ENCODE measurements at regions not wholly inside any gene's neighbourhood (a gene's known extent, or its start where the extent isn't known, plus 50 kb on each side); places are given as distances from the start of the nearest gene placed in this dataset.

GRCh38 chr10:107557916-107558315 lies 393.4 kb upstream of the SORCS1 start:
- Mint-ChIP-seq H3K27ac (no peak overlapping the region), H3K36me3 (no peaks in the 10 kb centered on the region), H3K9me3 (no peaks in the 10 kb centered on the region), H3K4me3 (no peak overlapping the region), H3K4me1 (ENCODE audit: unreplicated experiment) (peaks cover 3% of the 10 kb centered on the region), H3K27me3 (peaks cover 19% of the 10 kb centered on the region)
- no peak for DNase-seq (ENCODE audit: extremely low spot score, unreplicated experiment)
- TF ChIP-seq CTCF (conservative IDR thresholded peaks at IDR 0.05): no peak

GRCh38 chr10:107554333-107554732 lies 389.8 kb upstream of the SORCS1 start:
- H3K4me1 Mint-ChIP-seq (ENCODE audit: unreplicated experiment): peaks cover 3% of the 10 kb centered on the region
- no peaks in the 10 kb centered on the region for H3K36me3 Mint-ChIP-seq
- peaks cover 1% of the 10 kb centered on the region for H3K9me3 Mint-ChIP-seq
- H3K27me3 Mint-ChIP-seq: peaks cover 31% of the 10 kb centered on the region
- no peak for TF ChIP-seq CTCF (conservative IDR thresholded peaks at IDR 0.05)
- H3K27ac Mint-ChIP-seq: no peak overlapping the region
- DNase-seq (ENCODE audit: extremely low spot score, unreplicated experiment): no peak
- H3K4me3 Mint-ChIP-seq: no peak overlapping the region

GRCh38 chr10:107553470-107553869 lies 389.0 kb upstream of the SORCS1 start:
- TF ChIP-seq CTCF (conservative IDR thresholded peaks at IDR 0.05): no peak
- H3K36me3 Mint-ChIP-seq: no peaks in the 10 kb centered on the region

GRCh38 chr10:107552963-107553362 lies 388.5 kb upstream of the SORCS1 start:
- H3K9me3 Mint-ChIP-seq: peaks cover 5% of the 10 kb centered on the region
- DNase-seq (ENCODE audit: extremely low spot score, unreplicated experiment): no peak
- no peak overlapping the region for H3K27ac Mint-ChIP-seq

More at GRCh38 chr10:107553470-107553869, 389.0 kb upstream of the SORCS1 start:
- DNase-seq (ENCODE audit: extremely low spot score, unreplicated experiment): no peak
- Mint-ChIP-seq H3K27ac (no peak overlapping the region), H3K9me3 (peaks cover 5% of the 10 kb centered on the region), H3K27me3 (peaks cover 34% of the 10 kb centered on the region), H3K4me3 (no peak overlapping the region), H3K4me1 (ENCODE audit: unreplicated experiment) (peaks cover 3% of the 10 kb centered on the region)

GRCh38 chr10:107548301-107548700 lies 383.8 kb upstream of the SORCS1 start:
- Mint-ChIP-seq H3K4me1 (ENCODE audit: unreplicated experiment) (no peaks in the 10 kb centered on the region), H3K4me3 (no peak overlapping the region), H3K27me3 (peaks cover 41% of the 10 kb centered on the region), H3K36me3 (no peaks in the 10 kb centered on the region), H3K9me3 (peaks cover 5% of the 10 kb centered on the region), H3K27ac (no peak overlapping the region)
- DNase-seq (ENCODE audit: extremely low spot score, unreplicated experiment): no peak
- TF ChIP-seq CTCF (conservative IDR thresholded peaks at IDR 0.05): no peak

More at GRCh38 chr10:107552963-107553362, 388.5 kb upstream of the SORCS1 start:
- Mint-ChIP-seq H3K4me1 (ENCODE audit: unreplicated experiment) (peaks cover 3% of the 10 kb centered on the region), H3K27me3 (peaks cover 39% of the 10 kb centered on the region), H3K4me3 (no peak overlapping the region), H3K36me3 (no peaks in the 10 kb centered on the region)
- TF ChIP-seq CTCF (conservative IDR thresholded peaks at IDR 0.05): no peak

- H3K9me3 Mint-ChIP-seq: peaks cover 5% of the 10 kb centered on the region
- no peaks in the 10 kb centered on the region for H3K36me3 Mint-ChIP-seq
- no peak for TF ChIP-seq CTCF (conservative IDR thresholded peaks at IDR 0.05)
- peaks cover 44% of the 10 kb centered on the region for H3K27me3 Mint-ChIP-seq
- no peak overlapping the region for H3K27ac Mint-ChIP-seq
- no peak for DNase-seq (ENCODE audit: extremely low spot score, unreplicated experiment)
- no peaks in the 10 kb centered on the region for H3K4me1 Mint-ChIP-seq (ENCODE audit: unreplicated experiment)
- H3K4me3 Mint-ChIP-seq: no peak overlapping the region
Measured at GRCh38 chr10:107546986-107547385, 382.5 kb upstream of the SORCS1 start.

Data from type B pancreatic cell (in vitro differentiated cells).